Mesendoderm (in vitro differentiated cells): ENCODE measurements at regions not wholly inside any gene's neighbourhood (a gene's known extent, or its start where the extent isn't known, plus 50 kb on each side); places are given as distances from the start of the nearest gene placed in this dataset.
A peak's percentile ranks its signal among the peaks of the same experiment; 100 is the strongest.

Experiments
- DNase-seq: peaks from one replicate; pipeline ENCODE4 v3.0.0; 2013
- H2AK5ac ChIP-seq: 2 replicates; pipeline ENCODE4 v1.6.1; 2013; ENCODE audit warnings: low read length, inconsistent platforms
- H2BK120ac ChIP-seq: 2 replicates; pipeline ENCODE4 v1.6.1; 2013; ENCODE audit warnings: low read depth, mild to moderate bottlenecking, low read length, moderate library complexity, mixed read lengths
- H2BK15ac ChIP-seq: replicated peaks from 2 replicates; pipeline ENCODE4 v1.6.1; 2013; ENCODE audit warnings: low read depth, mild to moderate bottlenecking, moderate library complexity
- H2BK5ac ChIP-seq: 2 replicates; pipeline ENCODE4 v1.6.1; 2013; ENCODE audit warnings: low read length, inconsistent platforms
- H3K18ac ChIP-seq: 2 replicates; pipeline ENCODE4 v1.6.1; 2013; ENCODE audit warnings: mild to moderate bottlenecking, low read length, mixed read lengths
- H3K23ac ChIP-seq: one replicate; pipeline ENCODE4 v1.6.1; 2013; ENCODE audit warnings: low read length
- H3K27ac ChIP-seq: 2 replicates; pipeline ENCODE4 v1.5.1; 2013; ENCODE audit warnings: low read depth, mild to moderate bottlenecking, inconsistent platforms, low read length, moderate library complexity
- H3K27me3 ChIP-seq: 2 replicates; pipeline ENCODE4 v1.6.1; 2013; ENCODE audit warnings: low read length, control low read depth, mild to moderate bottlenecking, inconsistent platforms; ENCODE audit not compliant: insufficient read depth, poor library complexity
- H3K36me3 ChIP-seq: 2 replicates; pipeline ENCODE4 v1.6.1; 2013; ENCODE audit warnings: low read length, inconsistent platforms; ENCODE audit not compliant: control insufficient read depth, insufficient read depth
- H3K4ac ChIP-seq: one replicate; pipeline ENCODE4 v1.6.1; 2013; ENCODE audit warnings: low read depth, mild to moderate bottlenecking, low read length, moderate library complexity
- H3K4me1 ChIP-seq: 2 replicates; pipeline ENCODE4 v1.6.1; 2013; ENCODE audit warnings: low read depth, low read length, inconsistent platforms; ENCODE audit not compliant: control insufficient read depth
- H3K4me2 ChIP-seq: 2 replicates; pipeline ENCODE4 v1.6.1; 2013; ENCODE audit warnings: low read length
- H3K4me3 ChIP-seq: 2 replicates; pipeline ENCODE4 v1.5.1; 2013; ENCODE audit warnings: mild to moderate bottlenecking, low read length
- H3K56ac ChIP-seq: one replicate; pipeline ENCODE4 v1.6.1; 2013; ENCODE audit warnings: low read length
- H3K79me1 ChIP-seq: 2 replicates; pipeline ENCODE4 v1.6.1; 2013; ENCODE audit warnings: low read length, inconsistent platforms
- H3K79me2 ChIP-seq: 2 replicates; pipeline ENCODE4 v1.6.1; 2013; ENCODE audit warnings: mild to moderate bottlenecking, low read length; ENCODE audit not compliant: control insufficient read depth, insufficient read depth
- H3K9ac ChIP-seq: 2 replicates; pipeline ENCODE4 v1.6.1; 2013; ENCODE audit warnings: low read length, inconsistent platforms
- H4K5ac ChIP-seq: one replicate; pipeline ENCODE4 v1.6.1; 2013; ENCODE audit warnings: low read length
- H4K8ac ChIP-seq: one replicate; pipeline ENCODE4 v1.6.1; 2013; ENCODE audit warnings: low read depth, mild to moderate bottlenecking, control low read depth, low read length, moderate library complexity
- WGBS: extraction: QIAGEN DNeasy Blood & Tissue Kit; methylation state at CpG from one replicate; pipeline ENCODE4 v1.1.7; 2013; ENCODE audit warnings: low lambda C conversion rate, missing lambda C conversion rate; ENCODE audit not compliant: insufficient coverage; ENCODE audit errors: extremely low coverage; 5-methylcytosine and 5-hydroxymethylcytosine counted together

GRCh38 chr12:19572920-19573558 lies 133.7 kb downstream of the AEBP2 start:
- H3K4me2 ChIP-seq, result no peak overlapping the region
- no peaks in the 10 kb centered on the region for H3K79me2 ChIP-seq
- no peaks in the 10 kb centered on the region for H3K27me3 ChIP-seq
- WGBS, result no CpG with 5 or more reads among the region's 16 CpGs
- H2BK120ac ChIP-seq, result no peak overlapping the region
- H3K4me1 ChIP-seq, result no peaks in the 10 kb centered on the region
- no peak overlapping the region for H3K9ac ChIP-seq
- no peak overlapping the region for H3K4me3 ChIP-seq
- no peak overlapping the region for H4K8ac ChIP-seq
- DNase-seq, result peak; percentile 88
- peak overlapping the region; percentile 58 for H3K4ac ChIP-seq
- H4K5ac ChIP-seq, result no peak overlapping the region
- no peak overlapping the region for H3K23ac ChIP-seq
- H2BK15ac ChIP-seq, result no peak overlapping the region
- no peaks in the 10 kb centered on the region for H3K79me1 ChIP-seq
- peak overlapping the region; percentile 34 for H3K56ac ChIP-seq
- H2AK5ac ChIP-seq, result no peak overlapping the region
- H3K18ac ChIP-seq, result no peak overlapping the region
- H2BK5ac ChIP-seq, result no peak overlapping the region
- no peaks in the 10 kb centered on the region for H3K36me3 ChIP-seq
- no peak overlapping the region for H3K27ac ChIP-seq

- no peak overlapping the region for H2BK120ac ChIP-seq
- H2BK15ac ChIP-seq, result no peak overlapping the region
- H3K36me3 ChIP-seq, result no peaks in the 10 kb centered on the region
- no peak overlapping the region for H3K18ac ChIP-seq
- no peak overlapping the region for H4K5ac ChIP-seq
- no peak overlapping the region for H2AK5ac ChIP-seq
- H3K4ac ChIP-seq, result no peak overlapping the region
- no peak overlapping the region for H3K23ac ChIP-seq
- no peak overlapping the region for H3K9ac ChIP-seq
- peak; percentile 31 for DNase-seq
- no peaks in the 10 kb centered on the region for H3K27me3 ChIP-seq
- H3K56ac ChIP-seq, result no peak overlapping the region
- no CpG with 5 or more reads among the region's 11 CpGs for WGBS
- no peak overlapping the region for H2BK5ac ChIP-seq
- H3K4me2 ChIP-seq, result no peak overlapping the region
- H3K4me3 ChIP-seq, result no peak overlapping the region
- H4K8ac ChIP-seq, result no peak overlapping the region
- H3K4me1 ChIP-seq, result no peaks in the 10 kb centered on the region
- no peaks in the 10 kb centered on the region for H3K79me2 ChIP-seq
- no peaks in the 10 kb centered on the region for H3K79me1 ChIP-seq
- no peak overlapping the region for H3K27ac ChIP-seq
Observed at GRCh38 chr12:19573866-19574265, 134.6 kb downstream of the AEBP2 start.

GRCh38 chr12:19574601-19575000 lies 135.3 kb downstream of the AEBP2 start:
- Histone ChIP-seq H3K36me3 (no peaks in the 10 kb centered on the region), H3K4me3 (no peak overlapping the region), H3K23ac (no peak overlapping the region), H3K27ac (no peak overlapping the region), H3K4ac (no peak overlapping the region), H2BK15ac (no peak overlapping the region), H3K18ac (no peak overlapping the region), H3K79me2 (no peaks in the 10 kb centered on the region), H2AK5ac (no peak overlapping the region), H3K27me3 (no peaks in the 10 kb centered on the region), H2BK5ac (no peak overlapping the region), H3K79me1 (no peaks in the 10 kb centered on the region), H3K4me1 (no peaks in the 10 kb centered on the region), H4K5ac (no peak overlapping the region), H3K56ac (no peak overlapping the region), H3K9ac (no peak overlapping the region), H3K4me2 (no peak overlapping the region), H2BK120ac (no peak overlapping the region), H4K8ac (no peak overlapping the region)
- peak; percentile 72 for DNase-seq

GRCh38 chr12:19575337-19576243 lies 136.3 kb downstream of the AEBP2 start:
- H2BK15ac ChIP-seq, result no peak overlapping the region
- no peaks in the 10 kb centered on the region for H3K36me3 ChIP-seq
- no peak overlapping the region for H3K9ac ChIP-seq
- H4K5ac ChIP-seq, result no peak overlapping the region
- H3K79me1 ChIP-seq, result no peaks in the 10 kb centered on the region
- WGBS, result no CpG with 5 or more reads among the region's 5 CpGs
- no peak overlapping the region for H2BK120ac ChIP-seq
- no peak overlapping the region for H4K8ac ChIP-seq
- H3K4ac ChIP-seq, result no peak overlapping the region
- H3K27me3 ChIP-seq, result no peaks in the 10 kb centered on the region
- H3K4me2 ChIP-seq, result no peak overlapping the region
- H3K4me1 ChIP-seq, result no peaks in the 10 kb centered on the region
- H3K27ac ChIP-seq, result no peak overlapping the region
- no peak overlapping the region for H3K4me3 ChIP-seq
- H3K18ac ChIP-seq, result no peak overlapping the region
- H2BK5ac ChIP-seq, result no peak overlapping the region
- no peaks in the 10 kb centered on the region for H3K79me2 ChIP-seq
- H3K23ac ChIP-seq, result no peak overlapping the region
- DNase-seq, result peak; percentile 9
- H3K56ac ChIP-seq, result no peak overlapping the region
- H2AK5ac ChIP-seq, result no peak overlapping the region

- no peaks in the 10 kb centered on the region for H3K4me1 ChIP-seq
- no peak overlapping the region for H4K8ac ChIP-seq
- no peaks in the 10 kb centered on the region for H3K79me1 ChIP-seq
- no peaks in the 10 kb centered on the region for H3K36me3 ChIP-seq
- no peak overlapping the region for H2BK5ac ChIP-seq
- H3K23ac ChIP-seq, result no peak overlapping the region
- DNase-seq, result no peak
- H2BK120ac ChIP-seq, result no peak overlapping the region
- H3K18ac ChIP-seq, result no peak overlapping the region
- no peak overlapping the region for H3K4ac ChIP-seq
- H3K9ac ChIP-seq, result no peak overlapping the region
- no peaks in the 10 kb centered on the region for H3K79me2 ChIP-seq
- H3K27ac ChIP-seq, result no peak overlapping the region
- H4K5ac ChIP-seq, result no peak overlapping the region
- no peak overlapping the region for H2AK5ac ChIP-seq
- no peak overlapping the region for H3K56ac ChIP-seq
- H3K4me3 ChIP-seq, result no peak overlapping the region
- H3K27me3 ChIP-seq, result no peaks in the 10 kb centered on the region
- no peak overlapping the region for H2BK15ac ChIP-seq
- no peak overlapping the region for H3K4me2 ChIP-seq
- no CpG with 5 or more reads among the region's 2 CpGs for WGBS
Observed at GRCh38 chr12:19576506-19577280, 137.4 kb downstream of the AEBP2 start.
